H9 (cell line): ENCODE measurements at regions not wholly inside any gene's neighbourhood (a gene's known extent, or its start where the extent isn't known, plus 50 kb on each side); places are given as distances from the start of the nearest gene placed in this dataset.

Experiments used
- DNase-seq: peaks from one replicate; pipeline ENCODE4 v3.0.0-alpha.2; 2017
- H2AFZ ChIP-seq: one replicate; pipeline ENCODE4 v1.6.1; 2013; ENCODE audit warnings: mild to moderate bottlenecking, low read length, control low read depth, moderate library complexity
- H2AK5ac ChIP-seq: 2 replicates; pipeline ENCODE4 v1.6.1; 2013; ENCODE audit warnings: low read length, control low read depth, mixed read lengths; ENCODE audit not compliant: insufficient read length
- H2BK120ac ChIP-seq: one replicate; pipeline ENCODE4 v1.6.1; 2013; ENCODE audit warnings: low read depth, mild to moderate bottlenecking, low read length, control low read depth, inconsistent platforms; ENCODE audit not compliant: poor library complexity, severe bottlenecking
- H2BK12ac ChIP-seq: 2 replicates; pipeline ENCODE4 v1.6.1; 2013; ENCODE audit warnings: low read length, control low read depth, mixed read lengths, low read depth; ENCODE audit not compliant: insufficient read length
- H2BK15ac ChIP-seq: 2 replicates; pipeline ENCODE4 v1.6.1; 2013; ENCODE audit warnings: low read depth, low read length, control low read depth
- H2BK20ac ChIP-seq: one replicate; pipeline ENCODE4 v1.6.1; 2013; ENCODE audit warnings: low read depth, mild to moderate bottlenecking, low read length, control low read depth, inconsistent platforms; ENCODE audit not compliant: poor library complexity, severe bottlenecking
- H2BK5ac ChIP-seq: 2 replicates; pipeline ENCODE4 v1.6.1; 2013; ENCODE audit warnings: low read length, control low read depth, mixed read lengths; ENCODE audit not compliant: insufficient read length
- H3K14ac ChIP-seq: 2 replicates; pipeline ENCODE4 v1.6.1; 2013; ENCODE audit warnings: low read length, control low read depth; ENCODE audit not compliant: insufficient read depth
- H3K18ac ChIP-seq: 2 replicates; pipeline ENCODE4 v1.6.1; 2013; ENCODE audit warnings: low read depth, mild to moderate bottlenecking, mixed read lengths, low read length, control low read depth; ENCODE audit not compliant: insufficient read length
- H3K23ac ChIP-seq: 2 replicates; pipeline ENCODE4 v1.6.1; 2013; ENCODE audit warnings: low read length, control low read depth, mixed read lengths, low read depth; ENCODE audit not compliant: insufficient read length
- H3K23me2 ChIP-seq: 2 replicates; pipeline ENCODE4 v1.6.1; 2013; ENCODE audit warnings: low read depth, mild to moderate bottlenecking, mixed read lengths, low read length, control low read depth; ENCODE audit not compliant: insufficient read length, poor library complexity, severe bottlenecking
- H3K27ac ChIP-seq: 2 replicates; pipeline ENCODE4 v1.5.1; 2013; ENCODE audit warnings: low read length, control low read depth, mixed read lengths, low read depth; ENCODE audit not compliant: insufficient read length
- H3K27me3 ChIP-seq: 2 replicates; pipeline ENCODE4 v1.6.1; 2013; ENCODE audit warnings: low read length, control low read depth, inconsistent platforms; ENCODE audit not compliant: insufficient read depth
- H3K4ac ChIP-seq: 2 replicates; pipeline ENCODE4 v1.6.1; 2013; ENCODE audit warnings: low read depth, mild to moderate bottlenecking, control low read depth, inconsistent platforms, low read length, moderate library complexity
- H3K4me1 ChIP-seq: 2 replicates; pipeline ENCODE4 v1.6.1; 2013; ENCODE audit warnings: low read length, control low read depth, inconsistent platforms; ENCODE audit not compliant: insufficient read depth
- H3K4me2 ChIP-seq: 2 replicates; pipeline ENCODE4 v1.6.1; 2013; ENCODE audit warnings: low read length, control low read depth, mixed read lengths; ENCODE audit not compliant: insufficient read length, insufficient read depth
- H3K56ac ChIP-seq: 2 replicates; pipeline ENCODE4 v1.6.1; 2013; ENCODE audit warnings: low read depth, mild to moderate bottlenecking, mixed read lengths, low read length, control low read depth; ENCODE audit not compliant: insufficient read length
- H3K79me1 ChIP-seq: 2 replicates; pipeline ENCODE4 v1.6.1; 2013; ENCODE audit warnings: low read depth, mild to moderate bottlenecking, moderate library complexity, low read length, control low read depth, inconsistent platforms; ENCODE audit not compliant: insufficient read depth, poor library complexity, severe bottlenecking
- H3K79me2 ChIP-seq: 2 replicates; pipeline ENCODE4 v1.6.1; 2013; ENCODE audit warnings: low read length, control low read depth, inconsistent platforms; ENCODE audit not compliant: insufficient read depth
- H3K9ac ChIP-seq: 2 replicates; pipeline ENCODE4 v1.6.1; 2013; ENCODE audit warnings: low read length, control low read depth, mixed read lengths; ENCODE audit not compliant: insufficient read length; ENCODE audit errors: extremely low read depth
- H3K9me3 ChIP-seq: one replicate; pipeline ENCODE4 v1.6.1; 2013; ENCODE audit warnings: low read depth, low read length, inconsistent platforms; ENCODE audit not compliant: control insufficient read depth
- H3T11ph ChIP-seq: one replicate; pipeline ENCODE4 v1.6.1; 2013; ENCODE audit warnings: mild to moderate bottlenecking, low read length, control low read depth, inconsistent platforms
- H4K20me1 ChIP-seq: one replicate; pipeline ENCODE4 v1.6.1; 2013; ENCODE audit not compliant: control insufficient read depth, insufficient read length, insufficient read depth
- H4K5ac ChIP-seq: 2 replicates; pipeline ENCODE4 v1.6.1; 2013; ENCODE audit warnings: low read depth, mild to moderate bottlenecking, mixed read lengths, low read length, control low read depth; ENCODE audit not compliant: insufficient read length
- H4K8ac ChIP-seq: replicated peaks from 2 replicates; pipeline ENCODE4 v1.6.1; 2013; ENCODE audit warnings: low read length, control low read depth, mixed read lengths, low read depth; ENCODE audit not compliant: insufficient read length
- H4K91ac ChIP-seq: 2 replicates; pipeline ENCODE4 v1.6.1; 2013; ENCODE audit warnings: low read depth, mild to moderate bottlenecking, moderate library complexity, mixed read lengths, low read length, control low read depth; ENCODE audit not compliant: insufficient read length
- H3K27ac Mint-ChIP-seq, 3 experiments: 2 replicates in 2 of 3; 3 replicates in 1 of 3; pipeline ENCODE4 v1.8.0; 2020 to 2021; ENCODE audit warnings: mixed read lengths in 3 of 3, mild to moderate bottlenecking in 1 of 3, moderate library complexity in 1 of 3
- H3K27me3 Mint-ChIP-seq: 2 replicates; pipeline ENCODE4 v1.8.0; 2021; ENCODE audit warnings: low read depth, mild to moderate bottlenecking, moderate library complexity, mixed read lengths
- H3K36me3 Mint-ChIP-seq, 3 experiments: 2 replicates in 2 of 3; 3 replicates in 1 of 3; pipeline ENCODE4 v1.8.0; 2020 to 2021; ENCODE audit warnings: low read depth in 3 of 3, mixed read lengths in 3 of 3; ENCODE audit not compliant: insufficient read depth in 1 of 3
- H3K4me1 Mint-ChIP-seq, 2 experiments: 2 replicates each; pipeline ENCODE4 v1.8.0; 2020; ENCODE audit warnings: mixed read lengths in 2 of 2
- H3K4me3 Mint-ChIP-seq, 2 experiments: 2 replicates in 1 of 2; 3 replicates in 1 of 2; pipeline ENCODE4 v1.8.0; 2020 to 2021; ENCODE audit warnings: mild to moderate bottlenecking in 2 of 2, mixed read lengths in 2 of 2, moderate library complexity in 1 of 2
- H3K9me3 Mint-ChIP-seq, 2 experiments: 2 replicates in 1 of 2; 3 replicates in 1 of 2; pipeline ENCODE4 v1.8.0; 2020; ENCODE audit warnings: mild to moderate bottlenecking in 2 of 2, mixed read lengths in 2 of 2, moderate library complexity in 1 of 2
- CTCF ChIP-seq: fragments of 200-600 bp; sonication (generic); conservative IDR thresholded peaks from 3 replicates; pipeline ENCODE4 v1.8.0; 2021; ENCODE audit warnings: antibody characterized with exemption, mild to moderate bottlenecking
- WGBS: extraction: QIAGEN DNeasy Blood & Tissue Kit; methylation state at CpG from one replicate; pipeline ENCODE4 v1.1.7; 2013; ENCODE audit warnings: missing lambda C conversion rate, low lambda C conversion rate, mixed read lengths; ENCODE audit not compliant: insufficient read length; ENCODE audit errors: extremely low coverage; 5-methylcytosine and 5-hydroxymethylcytosine counted together

DNA sequence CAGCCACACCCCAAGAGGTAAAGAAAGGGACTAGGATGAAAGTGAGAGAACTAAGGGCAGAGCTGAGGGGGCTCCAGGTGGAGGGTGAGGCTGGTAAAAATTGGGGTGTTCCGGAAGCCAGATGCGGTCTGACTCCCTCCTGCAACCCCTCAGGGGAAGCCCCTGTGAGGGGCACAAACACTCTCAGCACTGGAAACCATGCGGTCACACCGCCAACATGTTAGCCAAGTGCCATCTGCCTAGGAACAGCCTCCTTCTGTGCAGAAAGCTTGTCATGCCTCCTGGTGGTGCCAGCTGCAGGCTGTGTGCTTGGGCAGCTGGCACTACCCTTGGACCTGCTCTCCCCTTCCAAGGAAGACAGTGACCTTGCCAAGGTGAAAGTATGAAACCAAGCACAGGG lies 83.5 kb upstream of the RPL38 start:
- Histone ChIP-seq H3T11ph (no peak overlapping the region), H2AFZ (no peak overlapping the region), H3K4me2 (no peak overlapping the region), H3K14ac (no peak overlapping the region), H4K20me1 (no peaks in the 10 kb centered on the region), H2BK120ac (no peak overlapping the region), H3K23ac (no peak overlapping the region), H3K18ac (no peak overlapping the region), H4K5ac (no peak overlapping the region), H3K79me1 (no peaks in the 10 kb centered on the region), H3K4me1 (peaks cover 10% of the 10 kb centered on the region; the same call in 1 of the 2 replicates), H2BK12ac (no peak overlapping the region), H4K8ac (no peak overlapping the region), H3K27me3 (no peaks in the 10 kb centered on the region), H3K9ac (no peak overlapping the region), H3K9me3 (no peaks in the 10 kb centered on the region), H3K27ac (no peak overlapping the region), H4K91ac (no peak overlapping the region), H3K79me2 (no peaks in the 10 kb centered on the region), H3K4ac (no peak overlapping the region), H2BK20ac (no peak overlapping the region), H3K23me2 (no peaks in the 10 kb centered on the region), H3K56ac (no peak overlapping the region), H2BK15ac (no peak overlapping the region), H2AK5ac (no peak overlapping the region), H2BK5ac (no peak overlapping the region)
- no peak overlapping the region; a peak in 2 of 7 replicates for H3K27ac Mint-ChIP-seq
- DNase-seq = peak; percentile 25
- H3K36me3 Mint-ChIP-seq = peaks cover 0 to 8% (median 2%) of the 10 kb centered on the region in 3 experiments; a peak in 3 of 7 replicates
- no CpG with 5 or more reads among the region's 4 CpGs for WGBS
- no peak overlapping the region for H3K4me3 Mint-ChIP-seq
- TF ChIP-seq CTCF = no peak
- H3K27me3 Mint-ChIP-seq = peaks cover 3% of the 10 kb centered on the region
- peaks cover 44 to 55% of the 10 kb centered on the region in 2 experiments for H3K4me1 Mint-ChIP-seq
- H3K9me3 Mint-ChIP-seq = peaks cover 8 to 11% of the 10 kb centered on the region in 2 experiments
